ENCODE measurements at regions not wholly inside any gene's neighbourhood (a gene's known extent, or its start where the extent isn't known, plus 50 kb on each side); places are given as distances from the start of the nearest gene placed in this dataset.
"Not testable (repeated sequence)": the region's sequence is repeated elsewhere in the genome, so short reads cannot be mapped to it uniquely, and the experiment has no call there.

GRCh38 chr10:6813856-6814255 lies 233.8 kb upstream of the PRKCQ start:
- DNase-seq (ENCODE audit: insufficient read length, low spot score) (no peak), FAIRE-seq (no peak)
- no peak for TF ChIP-seq CTCF (IDR thresholded peaks at IDR 0.05; ENCODE audit: insufficient read depth, missing control alignments)

DNA sequence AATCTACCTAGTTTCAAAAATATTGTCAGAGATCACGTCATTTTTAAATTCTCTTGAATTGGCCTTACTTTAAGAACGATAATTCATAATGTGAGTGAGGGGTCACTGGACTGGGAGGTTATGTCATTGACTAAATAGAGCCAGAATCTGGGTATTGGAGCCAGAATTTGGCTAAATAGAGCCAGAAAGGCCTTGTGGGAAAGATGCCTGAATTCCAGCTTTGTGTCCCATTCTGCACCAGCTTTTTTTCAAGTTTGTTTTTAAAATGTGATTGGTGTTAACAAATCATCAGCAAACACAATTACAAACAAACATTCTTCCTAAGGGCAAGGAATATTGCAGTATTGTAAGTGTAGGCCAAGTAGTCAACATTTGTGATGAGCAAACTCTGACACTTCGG lies 233.2 kb upstream of the PRKCQ start:
- DNase-seq (ENCODE audit: insufficient read length, low spot score) (no peak), FAIRE-seq (no peak)
- TF ChIP-seq CTCF (IDR thresholded peaks at IDR 0.05; ENCODE audit: insufficient read depth, missing control alignments), result no peak

- no peak for DNase-seq (ENCODE audit: insufficient read length, low spot score)
- no peak for FAIRE-seq
Observed at GRCh38 chr10:6811153-6811552, 231.1 kb upstream of the PRKCQ start.

DNA sequence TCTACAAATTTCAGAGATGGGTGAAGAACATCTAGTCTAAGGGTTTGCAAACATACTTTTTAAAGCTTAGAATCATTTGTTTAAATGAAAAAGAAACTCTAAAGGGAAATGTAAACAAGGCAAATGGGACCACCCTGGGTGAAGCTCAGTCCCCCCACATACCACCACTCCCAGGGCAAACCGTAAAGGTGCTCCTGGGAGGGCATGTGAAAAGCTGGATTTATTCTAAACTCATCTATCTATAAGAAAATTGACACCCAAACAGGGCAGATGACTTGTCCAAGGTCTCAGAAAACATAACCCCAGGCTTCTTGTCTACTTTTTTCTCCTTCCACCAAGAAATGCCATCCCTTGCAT lies 223.3 kb upstream of the PRKCQ start:
- DNase-seq (ENCODE audit: insufficient read length, low spot score) (no peak), FAIRE-seq (no peak)
- no peak for TF ChIP-seq CTCF (IDR thresholded peaks at IDR 0.05; ENCODE audit: insufficient read depth, missing control alignments)

More at GRCh38 chr10:6811153-6811552, 231.1 kb upstream of the PRKCQ start:
- no peak for TF ChIP-seq CTCF (IDR thresholded peaks at IDR 0.05; ENCODE audit: insufficient read depth, missing control alignments)

DNA sequence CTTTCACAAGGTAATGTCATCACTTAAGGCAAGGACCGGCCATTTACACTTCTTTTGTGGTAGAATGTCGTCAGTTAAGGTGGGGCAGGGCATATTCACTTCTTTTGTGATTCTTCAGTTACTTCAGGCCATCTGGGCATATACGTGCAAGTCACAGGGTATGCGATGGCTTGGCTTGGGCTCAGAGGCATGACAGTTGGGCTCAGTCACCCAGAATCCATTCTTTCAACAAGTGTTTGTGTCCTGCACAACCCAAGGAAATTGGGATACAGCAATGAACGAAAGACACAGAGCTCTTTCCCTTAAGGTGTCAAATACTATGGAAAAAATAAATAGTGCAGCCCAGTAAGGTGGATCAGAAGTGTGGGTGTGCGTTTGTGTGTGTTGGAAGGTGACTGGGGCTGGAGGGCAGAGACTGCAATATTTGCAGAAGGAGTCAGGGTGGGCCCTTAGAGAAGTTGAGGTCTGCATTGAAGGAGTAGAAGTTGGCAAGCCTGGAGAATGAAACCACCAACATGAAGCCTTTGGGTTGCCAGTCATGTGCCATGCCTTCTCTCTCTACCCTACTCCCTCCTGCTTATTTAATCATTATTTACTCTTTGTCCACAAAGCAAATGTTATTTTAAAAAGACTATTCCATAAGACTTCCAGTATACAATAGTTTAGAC lies 222.8 kb upstream of the PRKCQ start:
- DNase-seq (ENCODE audit: insufficient read length, low spot score), result no peak
- TF ChIP-seq CTCF (IDR thresholded peaks at IDR 0.05; ENCODE audit: insufficient read depth, missing control alignments), result no peak
- FAIRE-seq, result no peak

GRCh38 chr10:6796231-6796630 lies 216.2 kb upstream of the PRKCQ start:
- FAIRE-seq, result no peak
- no peak for TF ChIP-seq CTCF (IDR thresholded peaks at IDR 0.05; ENCODE audit: insufficient read depth, missing control alignments)
- no peak for DNase-seq (ENCODE audit: insufficient read length, low spot score)

DNA sequence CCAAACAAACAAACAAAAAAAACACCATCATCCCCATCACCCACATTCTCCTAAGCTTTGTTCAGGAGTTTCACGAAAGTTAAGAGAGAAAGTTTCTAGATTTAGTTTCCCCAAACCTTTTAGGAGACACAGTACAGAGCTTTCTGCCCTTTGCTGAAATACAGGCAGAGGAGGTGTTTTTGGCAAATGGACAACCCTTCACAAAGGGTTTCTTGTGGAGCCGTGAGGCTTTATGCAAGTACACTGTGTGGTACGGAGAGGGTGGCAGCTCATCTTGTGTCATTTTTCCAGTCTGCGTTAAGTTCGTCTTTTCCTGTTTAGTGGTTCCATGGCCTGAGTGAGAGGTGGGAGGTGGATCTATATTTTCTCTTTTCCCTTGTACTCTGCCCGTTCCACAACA lies 215.5 kb upstream of the PRKCQ start:
- TF ChIP-seq CTCF (IDR thresholded peaks at IDR 0.05; ENCODE audit: insufficient read depth, missing control alignments), result no peak
- FAIRE-seq (no peak), DNase-seq (ENCODE audit: insufficient read length, low spot score) (no peak)

DNA sequence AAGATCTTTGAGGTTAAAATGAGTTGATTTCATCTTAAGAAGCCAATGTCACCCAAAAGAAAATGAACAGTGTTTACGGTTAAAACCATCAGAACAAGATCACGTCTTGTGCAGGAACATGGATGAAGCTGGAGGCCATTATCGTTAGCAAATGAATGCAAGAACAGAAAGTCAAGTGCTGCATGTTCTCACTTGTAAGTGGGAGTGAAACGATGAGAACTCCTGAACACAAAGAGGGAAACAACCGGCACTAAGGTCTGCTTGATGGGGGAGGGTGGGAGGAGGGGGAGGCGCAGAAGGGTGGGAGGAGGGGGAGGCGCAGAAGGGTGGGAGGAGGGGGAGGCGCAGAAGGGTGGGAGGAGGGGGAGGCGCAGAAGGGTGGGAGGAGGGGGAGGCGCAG lies 214.8 kb upstream of the PRKCQ start:
- FAIRE-seq; DNase-seq (ENCODE audit: insufficient read length, low spot score): not testable (repeated sequence)

Data from D721Med (cell line).